ENCODE measurements at regions not wholly inside any gene's neighbourhood (a gene's known extent, or its start where the extent isn't known, plus 50 kb on each side); places are given as distances from the start of the nearest gene placed in this dataset.

DNA sequence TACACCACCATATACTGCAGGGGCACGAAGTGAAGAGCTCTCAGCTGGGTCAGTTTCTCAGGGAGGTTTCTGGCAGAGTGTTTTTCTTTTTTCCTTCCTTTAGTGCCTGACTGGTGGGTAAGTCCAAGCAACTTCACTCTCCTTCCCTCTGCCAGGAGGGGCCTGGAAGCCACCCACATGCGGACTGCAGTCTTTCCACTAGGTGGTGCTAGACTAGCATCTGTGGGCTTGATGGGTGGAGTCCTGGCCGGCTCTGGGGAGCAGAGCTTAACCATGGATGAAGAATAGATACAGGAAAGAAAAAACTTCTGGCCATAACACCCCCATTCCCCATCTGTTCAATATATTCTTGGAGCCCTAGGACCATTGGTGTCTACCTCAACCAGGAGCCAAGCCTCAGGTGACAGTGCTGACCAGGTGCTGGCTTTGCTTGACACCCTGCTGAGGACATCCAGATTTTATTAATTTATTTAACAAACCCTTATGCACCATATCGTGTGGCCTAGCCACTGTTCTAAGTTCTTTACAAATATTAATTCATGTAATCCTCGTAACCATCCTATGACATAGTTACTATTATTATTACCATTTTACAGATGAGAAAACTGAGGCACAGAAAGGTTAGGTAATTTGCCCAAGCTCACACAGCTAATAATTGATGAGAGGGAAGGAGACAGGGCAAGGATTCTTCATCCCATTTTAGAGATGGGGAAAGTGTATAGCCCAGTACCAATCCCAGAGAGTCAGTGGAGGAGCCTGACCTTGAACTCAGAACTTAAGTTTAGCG is 126.7 kb upstream of the CSF3R start:
- intact Hi-C loops (cut with micrococcal nuclease), result no loop called here

DNA sequence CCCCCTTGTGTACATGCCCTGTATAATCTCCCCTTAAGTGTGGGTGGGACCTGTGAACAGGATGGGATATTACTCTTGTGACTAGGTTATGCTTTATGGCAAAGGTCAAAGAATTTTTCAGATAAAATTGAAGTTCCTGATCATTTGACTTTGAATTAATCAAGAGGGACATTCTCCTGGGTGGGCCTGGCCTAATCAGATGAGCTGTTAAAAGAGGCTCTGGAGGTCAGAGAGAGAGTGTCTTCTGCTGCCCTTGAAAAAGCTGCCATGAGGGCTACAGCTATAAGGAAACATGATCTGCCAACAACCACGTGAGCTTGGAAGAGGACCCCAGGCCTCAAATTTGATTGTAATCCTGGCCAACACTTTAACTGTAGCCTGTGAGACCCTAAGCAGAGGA is 125.6 kb upstream of the CSF3R start:
- intact Hi-C loops (cut with micrococcal nuclease), result no loop called here

DNA sequence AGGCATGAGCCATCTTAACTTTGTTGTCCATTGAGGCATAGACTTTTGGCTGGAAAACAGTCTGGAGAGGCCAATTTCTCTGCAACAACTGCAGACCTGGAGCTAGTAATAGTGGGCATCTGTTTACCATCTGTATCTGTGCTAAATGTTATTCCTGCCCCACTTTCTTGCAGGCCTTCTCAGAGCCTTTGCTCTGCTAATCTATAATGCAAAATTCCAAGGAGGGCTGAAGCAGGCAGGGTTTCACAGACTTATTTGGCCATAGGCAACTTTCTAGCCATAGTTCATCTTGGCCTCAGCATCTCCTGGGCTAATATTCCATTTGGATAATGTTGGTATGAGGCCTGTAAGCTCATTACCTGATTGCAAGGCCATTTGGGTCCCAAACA is 124.5 kb upstream of the CSF3R start:
- intact Hi-C loops (cut with micrococcal nuclease), result no loop called here

DNA sequence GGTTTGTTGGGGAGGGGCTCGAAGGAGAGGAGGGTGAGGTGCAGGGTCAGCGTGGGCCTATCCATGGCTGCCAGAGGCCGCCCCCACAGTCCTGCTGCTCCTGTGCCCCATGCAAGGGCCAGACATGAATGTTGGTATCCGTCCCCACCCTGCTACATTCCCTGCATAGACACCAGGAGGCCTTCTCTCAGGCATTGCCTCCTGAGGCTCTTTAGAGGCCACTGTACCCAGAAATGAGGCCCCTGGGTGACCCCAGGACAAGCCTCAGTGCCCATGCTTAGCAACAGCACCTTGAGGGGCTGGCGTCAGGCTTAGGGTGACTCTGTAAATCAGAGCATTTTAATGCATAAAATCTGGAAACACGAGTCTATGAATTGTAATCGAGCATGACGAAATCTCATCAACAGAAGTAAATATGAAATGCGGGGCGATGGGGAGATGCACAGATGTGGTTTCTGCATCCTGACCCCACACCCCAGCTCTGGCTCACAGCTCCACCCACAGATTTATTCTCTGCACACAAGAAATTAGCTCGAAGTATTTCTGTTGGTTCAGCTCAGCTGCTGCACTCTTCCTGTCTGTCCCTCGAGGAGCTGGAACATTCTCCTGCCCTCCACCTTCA is 124.0 kb upstream of the CSF3R start:
- intact Hi-C loops (cut with micrococcal nuclease), result no loop called here

DNA sequence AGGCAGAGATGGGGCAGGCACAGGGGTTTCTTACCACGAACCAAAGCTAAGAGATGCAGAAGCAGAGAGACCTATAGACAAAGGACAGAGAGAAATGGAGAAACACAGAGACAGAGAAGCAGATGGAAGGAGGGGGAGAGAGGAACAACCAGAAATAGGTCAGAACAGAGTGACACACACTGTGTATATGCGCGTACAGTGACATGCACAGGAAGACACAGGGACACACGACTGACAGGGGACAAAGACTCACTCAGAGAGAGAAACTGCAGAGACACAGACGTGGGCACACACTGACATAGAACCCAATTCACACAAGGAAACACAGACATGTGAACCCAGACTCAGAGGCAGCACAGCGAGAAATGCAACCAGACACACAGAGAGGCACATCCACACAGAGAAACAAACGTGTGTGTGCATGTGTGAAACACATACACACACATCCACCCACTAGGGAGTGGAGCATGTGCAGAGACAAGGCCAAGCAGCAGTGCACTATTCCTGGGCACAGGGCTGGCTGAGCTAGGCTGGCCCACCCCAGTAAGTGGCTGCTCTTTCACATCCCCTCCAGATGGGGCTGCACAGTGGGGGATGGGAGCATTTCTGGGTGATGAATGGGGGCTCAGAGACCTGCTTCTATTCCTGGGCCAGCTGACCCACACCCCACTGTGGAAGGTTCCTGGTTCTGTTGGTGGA is 123.4 kb upstream of the CSF3R start:
- intact Hi-C loops (cut with micrococcal nuclease), result no loop called here

DNA sequence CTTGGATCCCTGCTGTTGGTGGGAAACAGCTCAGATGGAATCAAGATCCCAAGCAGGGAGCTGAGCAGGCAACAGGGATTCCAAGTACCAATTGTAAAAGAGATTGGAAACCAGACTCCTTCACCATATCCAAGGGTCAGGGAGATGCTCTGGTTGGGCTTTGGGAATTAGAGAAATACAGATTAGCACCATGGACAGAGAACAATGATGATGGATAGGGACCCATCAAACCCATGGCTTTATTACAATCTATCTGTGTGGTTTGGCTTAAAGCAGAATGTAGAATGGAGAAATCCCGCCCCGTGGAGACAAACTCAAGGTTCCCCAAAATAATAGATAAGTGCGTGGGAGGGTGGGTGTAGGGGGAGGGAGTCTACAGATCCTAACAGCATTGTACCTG is 120.7 kb upstream of the CSF3R start:
- intact Hi-C loops (cut with micrococcal nuclease), result no loop called here

DNA sequence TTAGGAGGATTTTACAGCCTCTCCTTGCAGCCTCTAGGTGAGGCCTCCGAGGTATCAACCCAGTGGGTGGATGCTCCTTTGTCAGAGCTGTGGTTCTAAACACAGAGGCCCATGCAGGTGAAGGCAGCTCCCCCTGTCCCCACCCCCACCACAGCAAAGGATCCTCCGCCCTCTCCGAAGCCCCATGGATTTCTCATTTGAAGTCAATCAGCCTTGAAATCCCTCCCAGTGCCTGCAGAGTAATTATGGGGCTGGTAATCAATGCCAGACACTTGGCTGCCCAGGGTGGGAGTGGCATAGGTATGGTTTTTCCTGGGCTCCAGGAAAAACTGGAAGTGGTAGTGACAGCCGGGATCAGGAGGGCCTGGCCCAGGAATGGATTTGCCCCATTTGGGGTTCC is 119.5 kb upstream of the CSF3R start:
- intact Hi-C loops (cut with micrococcal nuclease), result no loop called here

DNA sequence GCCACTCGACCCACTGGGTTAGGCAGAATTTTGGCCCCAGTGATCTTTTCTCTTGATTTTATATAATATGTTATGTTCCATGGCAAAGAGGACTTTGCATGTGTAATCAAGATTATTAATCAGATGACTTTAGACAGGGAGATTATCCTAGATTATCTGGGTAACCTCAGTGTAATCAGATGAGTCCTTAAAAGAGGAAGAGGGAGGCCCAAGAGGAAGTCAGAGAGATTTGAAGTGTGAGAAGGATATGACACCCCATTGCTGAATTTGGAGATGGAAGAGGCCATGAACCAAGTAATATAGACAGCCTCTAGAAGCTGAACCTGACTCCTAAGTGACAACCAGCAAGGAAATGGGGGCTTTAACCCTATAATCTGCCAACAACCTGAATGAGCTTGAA is 117.1 kb upstream of the CSF3R start:
- intact Hi-C loops (cut with micrococcal nuclease), result no loop called here

DNA sequence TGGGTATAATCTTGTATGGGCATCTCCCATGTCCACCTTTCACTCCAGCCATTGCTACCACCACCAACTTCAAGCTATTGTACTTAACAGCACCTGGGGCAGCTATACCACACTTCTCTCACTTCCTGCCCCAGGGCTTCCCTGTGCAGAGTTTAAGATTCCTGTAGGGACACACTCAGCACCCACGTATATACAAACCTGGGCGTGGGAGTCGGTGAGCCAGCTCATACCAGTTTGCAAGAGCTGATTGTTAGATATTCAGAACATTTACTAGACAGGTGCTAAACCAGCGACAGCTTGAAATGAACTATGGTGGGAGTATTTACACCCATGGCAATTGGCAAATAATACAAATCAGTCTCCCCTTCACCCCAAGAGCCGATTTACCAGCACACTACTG is 114.8 kb upstream of the CSF3R start:
- intact Hi-C loops (cut with micrococcal nuclease), result no loop called here

DNA sequence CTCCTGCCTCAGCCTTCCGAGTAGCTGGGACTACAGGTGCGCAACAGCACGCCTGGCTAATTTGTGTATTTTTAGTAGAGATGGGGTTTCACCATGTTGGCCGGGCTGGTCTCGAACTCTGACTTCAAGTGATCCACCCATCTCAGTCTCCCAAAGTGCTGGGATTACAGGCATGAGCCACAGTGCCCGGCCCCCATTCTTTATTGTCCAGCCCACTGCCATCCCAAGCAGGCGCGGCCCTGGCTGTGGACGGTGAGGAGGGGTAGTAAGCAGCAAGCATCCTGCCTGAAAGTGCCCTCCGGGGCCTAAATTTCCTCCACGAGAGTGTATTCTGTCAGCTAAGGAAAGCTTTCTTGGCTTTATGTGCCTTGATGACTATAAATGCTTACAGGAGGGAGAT is 113.2 kb upstream of the CSF3R start:
- intact Hi-C loops (cut with micrococcal nuclease), result no loop called here

DNA sequence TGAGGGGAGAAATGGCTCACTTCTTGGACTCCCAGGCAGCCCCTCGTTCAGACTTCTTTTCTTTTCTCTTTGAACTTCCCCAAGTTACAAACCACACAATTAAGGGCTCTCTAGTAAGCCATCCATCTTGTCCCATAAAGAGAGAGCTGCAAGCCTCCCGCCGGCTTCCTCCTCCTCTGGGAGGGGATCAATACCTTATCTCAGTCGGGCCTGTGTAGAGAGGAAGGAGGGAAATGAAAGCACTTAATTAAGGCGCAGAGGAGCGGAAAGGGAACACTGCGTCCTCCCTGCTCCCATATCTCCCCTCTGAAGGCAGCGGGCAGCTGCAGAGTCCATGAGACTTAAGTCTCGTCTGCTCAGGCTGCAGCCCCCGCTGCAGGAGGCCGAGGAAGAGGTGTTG is 112.6 kb upstream of the CSF3R start:
- intact Hi-C loops (cut with micrococcal nuclease), result no loop called here

DNA sequence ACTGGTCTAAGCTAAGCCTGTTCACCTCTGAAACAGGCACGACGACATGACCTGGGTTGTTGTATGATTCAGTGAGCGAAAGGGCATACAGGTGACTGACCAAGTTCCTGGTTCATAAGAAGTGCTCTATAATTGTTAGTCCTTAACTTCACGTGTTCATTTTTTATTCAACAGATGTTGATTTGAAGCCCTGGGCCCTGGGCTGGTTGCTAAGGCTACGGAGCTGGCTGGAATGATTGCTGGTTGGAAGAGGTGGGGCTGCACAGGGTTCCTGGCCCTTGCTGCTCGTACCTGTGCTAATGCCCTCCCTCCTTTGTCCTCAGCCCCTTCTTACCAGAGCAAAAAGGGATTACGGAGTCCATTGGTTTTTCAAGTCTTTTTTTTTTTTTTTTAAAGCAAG is 111.3 kb upstream of the CSF3R start:
- intact Hi-C loops (cut with micrococcal nuclease), result no loop called here

DNA sequence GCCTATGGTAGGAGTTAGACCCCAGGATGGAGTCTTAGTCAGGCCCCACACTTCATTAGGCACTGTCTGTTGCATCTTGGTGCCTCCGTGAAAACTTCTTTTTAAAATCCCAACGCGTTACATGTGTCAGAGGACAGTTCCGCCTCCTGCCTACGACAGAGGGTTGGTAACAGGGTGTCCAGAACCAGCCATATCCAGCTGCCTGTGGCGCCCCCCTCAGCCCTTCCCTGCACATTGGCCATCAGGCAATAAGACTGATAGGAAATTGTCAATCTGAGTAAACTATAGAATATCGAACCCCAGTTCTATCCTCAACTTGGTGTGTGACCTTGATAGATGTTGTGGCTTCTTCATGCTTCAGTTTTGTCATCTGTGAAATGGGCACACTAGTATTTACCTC is 108.6 kb upstream of the CSF3R start:
- intact Hi-C loops (cut with micrococcal nuclease), result no loop called here

DNA sequence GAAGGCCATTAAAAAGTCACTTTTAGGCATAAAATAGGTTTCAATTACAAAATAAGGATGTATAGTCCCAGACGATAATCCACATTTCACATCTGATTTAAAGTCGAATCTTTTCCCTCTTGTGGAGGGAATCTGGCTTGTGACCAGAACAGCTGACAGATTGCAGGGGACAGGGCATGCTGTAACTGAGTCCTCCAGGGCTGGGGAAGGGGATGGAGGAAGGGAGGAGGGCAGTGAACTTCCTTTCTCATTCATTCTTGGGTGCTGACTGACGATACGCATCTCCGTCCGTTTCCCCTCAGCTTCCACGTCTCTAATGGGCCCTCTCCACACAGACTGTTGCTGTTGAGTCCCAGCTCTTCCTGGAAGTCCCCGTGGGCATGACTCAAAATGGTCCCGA is 108.1 kb upstream of the CSF3R start:
- intact Hi-C loops (cut with micrococcal nuclease), result no loop called here

DNA sequence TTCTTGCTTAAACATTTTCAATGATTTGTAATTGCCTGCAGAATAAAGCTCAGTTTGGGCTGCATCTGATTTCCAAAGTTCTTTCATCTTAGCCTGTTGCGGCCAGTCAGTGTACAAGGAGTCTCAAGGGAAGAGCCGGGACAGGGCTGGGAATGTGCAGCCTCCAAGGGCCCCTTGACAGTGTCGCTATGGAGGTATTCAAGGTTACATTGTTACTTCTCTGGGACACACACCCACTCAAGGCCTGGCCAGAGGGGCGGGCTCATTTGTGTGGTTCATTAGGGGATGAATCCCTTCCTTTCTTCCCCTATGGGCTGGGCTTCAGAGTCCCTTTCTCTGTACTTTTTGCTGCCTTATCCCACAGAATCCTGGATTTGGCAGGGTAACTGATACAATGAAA is 107.6 kb upstream of the CSF3R start:
- intact Hi-C loops (cut with micrococcal nuclease), result no loop called here

DNA sequence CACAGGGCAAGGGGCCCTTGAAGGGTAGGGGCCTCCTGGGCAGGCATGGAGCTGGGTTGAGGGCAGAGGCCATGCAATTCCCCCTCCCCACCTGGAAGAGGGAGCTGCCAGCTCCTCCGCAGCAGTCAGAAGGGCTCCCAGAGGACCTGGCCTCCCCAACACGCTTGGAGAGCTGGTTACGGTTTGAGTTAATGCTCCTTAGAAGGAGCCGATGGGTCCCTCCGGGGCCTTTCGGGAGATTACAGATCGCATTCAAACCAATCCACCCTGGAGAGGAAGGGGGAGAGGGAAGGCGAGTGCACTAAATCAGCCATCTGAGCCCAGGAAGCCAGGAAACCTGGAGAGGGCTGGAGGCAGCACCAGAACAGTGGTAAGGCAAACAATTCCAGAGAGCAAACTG is 106.3 kb upstream of the CSF3R start:
- intact Hi-C loops (cut with micrococcal nuclease), result no loop called here

DNA sequence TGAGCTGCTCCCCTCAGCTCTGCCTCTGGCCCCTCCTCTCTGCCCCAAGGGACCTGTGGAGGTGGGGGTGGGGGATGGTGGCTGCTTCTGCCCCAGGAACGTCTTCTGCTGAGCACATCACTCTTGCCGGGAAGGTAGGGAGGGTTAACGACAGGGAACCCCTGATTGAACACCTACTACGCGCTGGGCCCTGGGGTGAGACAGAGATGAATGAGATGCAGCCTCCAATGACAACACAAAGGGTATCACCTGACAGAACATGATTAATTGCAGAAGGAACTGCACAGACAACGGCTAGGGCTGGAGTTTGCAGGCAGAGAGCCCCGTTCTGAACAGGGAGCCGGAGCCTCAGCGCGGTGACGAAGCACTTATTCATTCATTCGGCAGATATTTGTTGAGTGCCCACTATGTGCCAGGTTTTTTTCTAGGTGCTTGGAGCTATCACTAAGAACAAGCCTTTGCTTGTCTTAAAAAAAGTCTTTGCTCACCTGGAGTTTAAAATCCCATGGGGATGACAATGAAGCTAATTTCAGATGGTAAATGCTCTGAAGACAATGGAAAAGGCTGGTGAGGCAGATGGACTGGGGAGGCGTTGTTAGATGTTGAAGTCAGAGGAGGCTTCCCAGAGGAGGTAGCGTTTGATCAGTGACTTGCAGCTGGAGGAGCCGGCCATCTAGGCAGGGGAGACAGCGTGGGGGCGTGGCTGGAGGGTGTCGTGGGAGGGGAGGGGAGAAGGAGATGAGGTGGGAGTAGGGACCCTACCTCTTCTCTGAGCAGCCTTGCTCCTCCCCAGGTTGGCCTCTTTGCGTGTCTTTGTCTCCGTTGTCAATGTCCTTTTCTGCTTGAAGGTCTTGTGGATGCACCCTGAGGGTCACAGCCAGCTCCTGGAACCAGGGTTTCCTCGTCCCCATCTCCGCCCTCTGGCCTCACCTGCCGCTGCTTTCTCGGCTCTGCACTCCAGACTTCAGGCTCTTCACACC is 103.1 kb upstream of the CSF3R start:
- intact Hi-C loops (cut with micrococcal nuclease), result no loop called here

DNA sequence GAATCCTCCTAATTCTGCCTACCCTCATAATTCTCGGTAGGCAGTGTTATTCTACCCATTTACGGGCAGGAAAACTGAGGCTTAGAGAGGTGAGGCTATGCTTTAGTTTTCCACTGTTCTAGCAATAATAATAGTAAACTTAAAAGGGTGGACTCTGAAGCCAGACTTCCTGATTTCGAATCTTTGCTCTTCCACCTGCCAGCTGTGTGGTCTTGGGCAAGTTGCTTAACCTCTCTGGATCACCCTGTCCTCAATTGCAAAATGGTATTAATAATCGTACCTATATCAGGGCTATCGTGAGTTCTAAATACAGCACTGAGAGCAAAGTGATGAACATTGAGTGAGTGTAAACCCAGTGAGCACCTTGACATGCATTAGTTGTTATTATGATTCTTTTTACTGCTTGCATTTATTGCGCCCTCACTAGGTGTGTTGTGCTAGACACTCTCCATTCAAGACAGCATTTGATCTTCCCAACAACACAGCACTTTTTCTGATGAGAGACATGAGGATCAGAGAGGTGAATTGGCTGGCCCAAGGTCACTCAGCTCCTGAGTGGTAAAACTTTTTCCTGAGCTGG is 102.3 kb upstream of the CSF3R start:
- intact Hi-C loops (cut with micrococcal nuclease), result no loop called here

DNA sequence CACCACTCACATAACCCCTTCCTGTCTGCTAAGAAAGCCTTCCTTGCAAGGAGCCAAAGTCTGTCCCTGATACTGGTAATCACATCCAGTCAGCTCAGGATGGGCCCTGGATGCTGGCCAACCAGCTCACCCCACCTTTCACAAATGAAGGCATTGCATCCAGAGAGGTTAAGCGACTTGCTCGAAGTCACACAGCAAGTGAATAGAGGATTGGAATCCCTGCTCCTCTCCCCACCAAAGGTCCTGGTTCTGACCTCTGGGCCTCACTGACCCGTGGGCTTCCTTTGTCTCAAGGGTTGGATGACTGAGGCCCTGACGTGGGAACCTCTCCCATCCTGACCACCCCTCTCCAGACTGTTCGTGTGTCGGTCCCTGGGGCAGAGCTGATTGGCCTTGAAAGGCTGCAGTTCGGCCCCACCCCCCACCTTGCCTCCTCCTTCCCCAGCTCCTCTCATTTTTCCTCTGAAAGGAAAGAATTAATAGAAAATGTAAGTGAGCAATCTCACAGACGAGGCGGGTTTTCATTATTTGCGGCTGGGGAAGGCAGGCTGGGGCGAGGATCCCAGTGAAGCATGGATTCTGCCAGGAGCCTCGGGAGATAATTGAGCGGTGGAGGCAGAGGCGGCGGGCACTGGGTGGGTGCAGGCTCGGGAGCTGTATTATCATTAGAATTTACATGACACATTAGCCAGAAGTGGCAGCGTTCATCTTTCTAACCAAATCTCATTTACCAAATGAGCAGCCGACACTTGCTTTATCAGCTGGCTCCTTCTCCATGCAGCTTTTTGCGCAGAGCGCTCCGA is 101.5 kb upstream of the CSF3R start:
- intact Hi-C loops (cut with micrococcal nuclease), result no loop called here

DNA sequence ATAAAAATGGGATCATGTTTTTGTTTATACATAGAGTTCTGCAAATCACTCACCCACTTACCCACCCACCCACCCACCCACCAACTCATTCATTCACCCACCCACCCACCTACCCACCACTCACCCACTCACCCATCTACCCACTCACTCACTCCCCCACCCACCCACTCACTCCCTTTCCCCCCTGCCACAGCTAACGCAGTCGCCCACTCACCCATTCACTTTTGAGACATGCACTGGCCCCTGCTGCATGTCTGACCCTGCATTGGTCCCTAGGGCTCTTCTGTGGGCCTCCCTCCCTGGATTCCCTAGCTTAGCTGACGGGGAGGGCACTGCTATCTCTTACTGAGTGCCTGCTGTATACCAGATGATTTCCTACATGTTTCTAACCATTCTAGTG is 100.4 kb upstream of the CSF3R start:
- intact Hi-C loops (cut with micrococcal nuclease), result no loop called here

All from T-helper 1 cell treated with Interleukin-12 subunit alpha and Interleukin-12 subunit beta and Interleukin-4 antibody, amounts not matched to agents 30 ng/mL and 1 ng/mL, for 36 hours (primary cell).